PFSK-1 (cell line): ENCODE measurements at regions not wholly inside any gene's neighbourhood (a gene's known extent, or its start where the extent isn't known, plus 50 kb on each side); places are given as distances from the start of the nearest gene placed in this dataset.

Experiments used
- FOXP2 ChIP-seq: optimal IDR thresholded peaks from 2 replicates; pipeline ENCODE3; 2011; ENCODE audit warnings: borderline replicate concordance, control low read depth, inconsistent platforms; ENCODE audit not compliant: insufficient read depth; ENCODE audit errors: extremely low read length, extremely low read depth
- POLR2AphosphoS5 ChIP-seq: IDR thresholded peaks from 2 replicates; pipeline ENCODE4 v1.6.1; 2012; ENCODE audit warnings: low read depth, mild to moderate bottlenecking, control low read depth, low read length, moderate library complexity
- SIN3A ChIP-seq: IDR thresholded peaks from 2 replicates; pipeline ENCODE4 v1.6.1; 2012; ENCODE audit warnings: mild to moderate bottlenecking, low read length, moderate library complexity, borderline replicate concordance; ENCODE audit not compliant: insufficient read depth
- TAF1 ChIP-seq: IDR thresholded peaks from 2 replicates; pipeline ENCODE4 v1.6.1; 2012; ENCODE audit warnings: low read length, control low read depth, borderline replicate concordance; ENCODE audit not compliant: insufficient read depth
- TF ChIP-seq, protein P1 (sequence below), 2 experiments: IDR thresholded peaks; 2 replicates each; pipeline versions ENCODE4 v1.6.1 to v1.8.0; 2011 to 2012; ENCODE audit warnings: low read depth in 2 of 2, low read length in 2 of 2, control low read depth in 1 of 2, inconsistent platforms in 1 of 2, mild to moderate bottlenecking in 1 of 2, moderate library complexity in 1 of 2; ENCODE audit not compliant: insufficient read depth in 1 of 2

DNA sequence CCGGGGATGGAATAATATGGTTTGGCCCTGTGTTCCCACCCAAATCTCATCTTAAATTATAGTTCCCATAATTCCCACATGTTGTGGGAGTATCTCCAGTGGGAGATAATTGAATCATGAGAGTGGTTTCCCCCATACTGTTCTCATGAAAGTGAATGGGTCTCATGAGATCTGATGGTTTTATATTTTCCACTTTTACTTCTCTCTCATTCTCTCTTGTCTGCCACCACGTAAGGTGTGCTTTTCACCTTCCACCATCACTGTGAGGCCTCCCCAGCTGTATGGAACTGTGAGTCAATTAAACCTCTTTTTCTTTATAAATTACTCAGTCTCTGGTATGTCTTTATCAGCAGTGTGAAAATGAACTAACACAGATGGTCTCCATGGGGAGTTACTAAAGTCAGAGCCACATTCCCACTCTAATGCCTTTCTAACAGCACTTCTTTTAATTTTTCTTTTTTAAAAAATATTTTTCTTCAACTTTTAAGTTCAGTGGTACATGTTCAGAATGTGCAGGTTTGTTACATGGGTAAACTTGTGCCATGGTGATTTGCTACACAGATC lies 306.6 kb downstream of the DTHD1 start:
- TF ChIP-seq, protein P1, sequence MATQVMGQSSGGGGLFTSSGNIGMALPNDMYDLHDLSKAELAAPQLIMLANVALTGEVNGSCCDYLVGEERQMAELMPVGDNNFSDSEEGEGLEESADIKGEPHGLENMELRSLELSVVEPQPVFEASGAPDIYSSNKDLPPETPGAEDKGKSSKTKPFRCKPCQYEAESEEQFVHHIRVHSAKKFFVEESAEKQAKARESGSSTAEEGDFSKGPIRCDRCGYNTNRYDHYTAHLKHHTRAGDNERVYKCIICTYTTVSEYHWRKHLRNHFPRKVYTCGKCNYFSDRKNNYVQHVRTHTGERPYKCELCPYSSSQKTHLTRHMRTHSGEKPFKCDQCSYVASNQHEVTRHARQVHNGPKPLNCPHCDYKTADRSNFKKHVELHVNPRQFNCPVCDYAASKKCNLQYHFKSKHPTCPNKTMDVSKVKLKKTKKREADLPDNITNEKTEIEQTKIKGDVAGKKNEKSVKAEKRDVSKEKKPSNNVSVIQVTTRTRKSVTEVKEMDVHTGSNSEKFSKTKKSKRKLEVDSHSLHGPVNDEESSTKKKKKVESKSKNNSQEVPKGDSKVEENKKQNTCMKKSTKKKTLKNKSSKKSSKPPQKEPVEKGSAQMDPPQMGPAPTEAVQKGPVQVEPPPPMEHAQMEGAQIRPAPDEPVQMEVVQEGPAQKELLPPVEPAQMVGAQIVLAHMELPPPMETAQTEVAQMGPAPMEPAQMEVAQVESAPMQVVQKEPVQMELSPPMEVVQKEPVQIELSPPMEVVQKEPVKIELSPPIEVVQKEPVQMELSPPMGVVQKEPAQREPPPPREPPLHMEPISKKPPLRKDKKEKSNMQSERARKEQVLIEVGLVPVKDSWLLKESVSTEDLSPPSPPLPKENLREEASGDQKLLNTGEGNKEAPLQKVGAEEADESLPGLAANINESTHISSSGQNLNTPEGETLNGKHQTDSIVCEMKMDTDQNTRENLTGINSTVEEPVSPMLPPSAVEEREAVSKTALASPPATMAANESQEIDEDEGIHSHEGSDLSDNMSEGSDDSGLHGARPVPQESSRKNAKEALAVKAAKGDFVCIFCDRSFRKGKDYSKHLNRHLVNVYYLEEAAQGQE (IDR thresholded peaks at IDR 0.05; ENCODE audit: insufficient read depth in 1 of 2, low read depth in 2 of 2, low read length in 2 of 2), result no peak
- TF ChIP-seq FOXP2 (no peak), POLR2AphosphoS5 (no peak), SIN3A (no peak), TAF1 (no peak)

DNA sequence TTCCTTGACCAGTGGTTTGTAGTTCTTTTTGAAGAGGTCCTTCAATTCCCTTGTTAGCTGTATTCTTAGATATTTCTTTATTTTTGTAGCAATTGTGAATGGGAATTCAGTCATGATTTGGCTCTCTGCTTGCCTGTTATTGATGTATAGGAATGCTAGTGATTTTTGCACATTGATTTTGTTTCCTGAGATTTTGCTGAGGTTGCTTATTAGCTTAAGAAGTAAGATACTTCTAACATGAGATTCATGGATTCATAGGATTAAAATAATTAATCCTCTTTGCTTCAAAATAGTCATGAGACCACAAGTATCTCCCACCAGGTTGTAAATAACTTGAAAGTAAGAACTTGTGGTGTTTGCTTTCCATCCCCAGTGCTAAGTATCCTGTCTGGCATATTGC lies 308.9 kb downstream of the DTHD1 start:
- TF ChIP-seq, protein P1 (IDR thresholded peaks at IDR 0.05; ENCODE audit: insufficient read depth in 1 of 2, low read depth in 2 of 2, low read length in 2 of 2), result no peak

DNA sequence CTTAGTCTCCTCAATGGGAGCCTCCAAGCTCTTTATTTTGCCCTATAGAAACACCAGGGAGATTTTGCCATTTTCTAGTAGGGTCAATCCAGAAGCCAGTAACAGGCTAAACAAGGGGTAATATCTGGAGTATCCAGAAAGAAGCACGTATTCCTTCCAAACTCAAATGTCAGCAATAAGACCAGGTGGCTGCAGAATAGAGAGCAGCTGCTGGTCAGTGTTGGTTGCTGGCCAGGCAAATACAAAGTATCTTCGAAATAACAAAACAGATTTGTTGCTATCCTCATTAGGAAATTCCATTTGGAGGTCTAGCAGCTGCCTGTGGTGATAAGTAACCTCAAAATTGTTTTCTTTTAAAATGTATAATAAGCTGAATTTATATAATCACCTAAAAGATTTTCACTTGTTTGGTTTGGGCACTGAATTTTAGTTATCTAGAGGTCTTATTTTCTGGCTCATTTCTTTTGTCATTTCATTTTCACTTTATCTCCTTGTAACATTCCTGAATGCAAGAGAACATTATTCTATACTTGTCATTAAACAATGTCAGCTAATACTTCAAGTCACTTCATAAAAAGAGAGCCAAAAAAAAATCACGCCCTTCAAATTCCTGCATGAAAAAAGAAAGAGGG lies 320.6 kb downstream of the DTHD1 start:
- TF ChIP-seq POLR2AphosphoS5 (no peak), FOXP2 (no peak), TAF1 (no peak), SIN3A (no peak)
- TF ChIP-seq, protein P1 (IDR thresholded peaks at IDR 0.05; ENCODE audit: insufficient read depth in 1 of 2, low read depth in 2 of 2, low read length in 2 of 2), result no peak

DNA sequence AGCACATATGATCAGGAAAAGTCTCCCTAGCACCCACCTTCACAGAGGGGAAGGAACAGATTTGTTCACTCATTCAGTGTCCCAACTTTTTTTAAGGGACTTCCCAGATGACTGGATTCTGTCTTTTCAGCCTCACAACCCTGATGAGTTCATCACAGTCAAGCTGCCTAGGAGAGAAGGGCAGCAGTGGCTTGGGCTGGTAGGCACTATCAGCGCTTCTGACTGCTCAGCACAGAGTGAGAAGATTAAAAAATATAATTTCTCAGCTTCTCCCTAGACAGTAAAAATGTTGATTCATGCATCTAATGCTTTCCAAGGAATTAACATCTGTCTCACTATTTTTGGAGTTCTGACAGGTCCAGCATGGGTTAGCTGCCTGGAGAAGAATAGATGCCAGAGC lies 328.2 kb downstream of the DTHD1 start:
- TF ChIP-seq, protein P1 (IDR thresholded peaks at IDR 0.05; ENCODE audit: insufficient read depth in 1 of 2, low read depth in 2 of 2, low read length in 2 of 2), result no peak
- no peak for TF ChIP-seq TAF1
- no peak for TF ChIP-seq FOXP2
- TF ChIP-seq SIN3A, result no peak
- TF ChIP-seq POLR2AphosphoS5, result no peak

DNA sequence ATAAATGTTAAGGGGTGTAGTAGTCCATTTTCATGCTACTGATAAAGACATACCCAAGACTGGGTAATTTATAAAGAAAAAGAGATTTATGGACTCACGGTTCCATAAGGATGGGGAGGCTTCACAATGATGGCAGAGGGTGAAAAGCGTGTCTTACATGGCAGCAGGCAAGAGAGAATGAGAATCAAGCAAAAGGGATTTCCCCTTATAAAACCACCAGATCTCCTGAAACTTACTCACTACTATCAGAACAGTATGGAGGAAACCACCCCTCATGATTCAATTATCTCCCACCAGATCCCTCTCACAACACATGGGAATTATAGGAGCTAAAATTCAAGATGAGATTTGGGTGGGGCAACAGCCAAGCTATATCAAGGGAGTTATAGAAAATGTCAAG lies 329.2 kb downstream of the DTHD1 start:
- TF ChIP-seq TAF1, result no peak
- no peak for TF ChIP-seq SIN3A
- TF ChIP-seq POLR2AphosphoS5, result no peak
- no peak for TF ChIP-seq FOXP2
- TF ChIP-seq, protein P1 (IDR thresholded peaks at IDR 0.05; ENCODE audit: insufficient read depth in 1 of 2, low read depth in 2 of 2, low read length in 2 of 2), result no peak
